HG03442 (cell line): ENCODE measurements at regions not wholly inside any gene's neighbourhood (a gene's known extent, or its start where the extent isn't known, plus 50 kb on each side); places are given as distances from the start of the nearest gene placed in this dataset.

ENCODE experiments used
- ATAC-seq: cut with Tn5 transposase; IDR thresholded peaks from one replicate; pipeline ENCODE4 v1.9.1; 2021; ENCODE audit warnings: mild to moderate bottlenecking, moderate library complexity; ENCODE audit not compliant: unreplicated experiment

DNA sequence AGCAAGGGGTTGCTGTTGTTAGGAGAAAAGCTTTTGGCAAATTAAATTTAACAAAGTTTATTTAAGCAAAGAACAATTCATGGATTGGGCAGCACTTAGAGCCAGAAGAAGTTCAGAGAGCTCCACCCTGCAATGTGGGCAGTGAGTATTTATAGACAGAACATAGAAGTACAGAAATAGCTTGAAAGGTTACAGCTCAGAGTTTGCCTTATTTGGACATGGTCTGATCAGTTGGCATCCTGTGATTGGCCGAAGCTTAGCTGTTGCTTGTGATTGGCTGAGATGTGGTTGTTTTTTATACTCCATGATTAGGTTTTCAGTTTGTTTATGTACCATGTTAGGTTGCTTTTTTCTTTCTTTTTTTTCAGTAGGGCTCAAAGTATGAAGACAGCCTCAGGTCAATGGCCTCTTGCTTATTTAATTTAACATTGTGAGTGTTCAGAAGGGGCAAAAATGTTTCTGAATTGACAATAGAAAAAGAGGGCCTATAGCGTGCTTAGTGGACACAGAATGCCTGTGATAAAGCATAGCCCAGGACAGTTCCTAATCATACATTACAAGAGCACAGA is 293.8 kb downstream of the IGSF11 start:
- ATAC-seq, result no peak

DNA sequence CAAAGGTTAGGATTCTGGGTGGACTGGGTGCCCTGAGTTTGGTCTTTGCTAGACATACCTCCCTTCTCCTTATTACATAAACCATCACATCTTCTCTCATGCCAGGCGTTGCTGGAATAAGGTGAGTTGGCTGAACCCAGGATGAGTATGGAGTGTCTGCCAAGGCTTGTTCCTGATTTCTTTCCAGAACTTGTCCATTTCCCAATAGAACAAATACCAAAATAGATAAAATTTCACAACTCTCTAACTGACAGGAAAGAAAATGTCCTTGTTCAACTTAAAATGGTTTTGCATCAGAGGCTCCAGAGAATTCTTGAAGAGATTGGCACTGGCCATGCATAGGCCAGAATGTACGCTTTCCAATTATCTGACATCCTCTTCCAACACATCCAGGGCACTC is 291.9 kb downstream of the IGSF11 start:
- no peak for ATAC-seq

DNA sequence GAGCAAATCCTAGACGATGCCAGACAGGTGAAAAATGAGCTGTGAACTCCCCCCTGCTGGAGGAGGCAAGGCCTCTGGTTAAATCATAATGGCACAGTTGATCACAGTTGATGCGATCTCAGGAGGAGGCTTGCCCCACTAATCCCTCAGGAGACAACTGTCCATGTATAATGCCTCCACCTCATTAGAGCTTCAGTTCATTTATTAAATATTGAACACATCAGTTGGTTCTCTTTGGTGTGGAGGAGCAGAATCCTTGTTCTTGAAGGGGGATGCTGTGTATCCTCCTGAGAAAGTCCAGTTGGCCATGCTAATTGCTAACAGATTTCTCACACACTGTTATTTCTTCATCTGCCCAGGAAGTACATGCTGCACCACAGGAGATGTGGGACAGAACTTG is 290.5 kb downstream of the IGSF11 start:
- no peak for ATAC-seq

DNA sequence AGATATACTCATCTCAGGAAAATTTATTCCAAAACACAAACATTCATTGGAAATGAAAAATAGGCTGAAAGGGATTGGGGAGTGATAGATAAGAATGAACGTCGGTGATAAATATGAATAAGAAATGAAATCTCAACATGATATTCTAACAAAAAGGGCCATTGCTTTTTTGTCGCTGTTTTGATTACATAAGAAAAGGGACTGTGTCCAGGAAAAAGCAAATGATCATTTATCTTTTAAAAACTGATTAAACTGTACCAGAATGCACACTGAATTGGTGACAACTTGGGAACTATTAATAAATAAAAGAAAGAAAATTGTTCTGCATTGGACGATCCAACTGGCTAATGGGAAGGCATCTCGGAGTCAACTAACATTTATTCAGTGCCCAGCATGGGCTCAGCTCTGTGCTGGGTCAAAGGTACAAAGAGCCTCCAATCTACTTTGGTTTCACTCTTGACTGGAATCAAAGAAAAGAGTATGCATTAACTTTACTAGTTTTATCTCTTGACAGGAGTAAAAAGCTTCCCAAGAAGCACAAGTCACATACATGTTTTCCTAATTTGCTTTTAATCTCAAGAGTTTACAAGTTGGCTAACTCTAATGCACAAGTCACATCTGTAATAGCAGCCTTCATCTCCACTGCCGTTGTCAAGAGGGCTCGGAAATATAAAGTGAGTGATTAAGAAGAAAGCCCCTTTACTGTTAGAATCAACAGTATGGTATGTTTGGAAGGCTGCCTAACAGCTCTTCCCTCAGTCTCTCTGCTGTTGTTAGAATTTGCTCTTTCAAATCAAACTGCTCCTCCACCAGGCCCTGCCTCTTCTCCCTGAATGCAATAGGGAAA is 280.0 kb downstream of the IGSF11 start:
- ATAC-seq, result no peak

DNA sequence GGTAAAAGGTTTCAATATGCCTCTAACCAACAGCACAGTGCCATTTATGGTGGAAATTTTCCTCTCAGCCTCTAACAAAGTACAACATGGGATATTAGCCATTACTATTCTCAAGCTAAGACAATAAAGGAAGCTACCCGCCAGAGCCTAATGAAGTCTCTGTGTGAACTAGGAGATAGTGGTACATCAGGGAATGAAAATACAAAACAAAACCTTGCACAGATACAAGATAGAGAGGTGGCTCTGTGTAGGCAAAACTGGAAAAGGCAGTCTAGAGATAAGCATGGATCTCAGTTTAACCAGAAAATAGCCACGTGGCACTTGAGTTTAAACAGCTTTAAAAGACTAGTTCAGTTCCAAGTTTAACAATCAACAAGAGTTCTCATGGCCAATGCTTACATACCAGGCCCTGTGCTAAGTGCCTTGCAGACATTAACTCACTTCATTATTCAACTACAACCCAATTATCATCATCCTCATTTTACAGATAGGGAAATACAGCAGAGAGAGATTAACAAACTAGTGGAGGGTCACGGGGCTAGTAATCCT is 279.3 kb downstream of the IGSF11 start:
- ATAC-seq, result no peak

DNA sequence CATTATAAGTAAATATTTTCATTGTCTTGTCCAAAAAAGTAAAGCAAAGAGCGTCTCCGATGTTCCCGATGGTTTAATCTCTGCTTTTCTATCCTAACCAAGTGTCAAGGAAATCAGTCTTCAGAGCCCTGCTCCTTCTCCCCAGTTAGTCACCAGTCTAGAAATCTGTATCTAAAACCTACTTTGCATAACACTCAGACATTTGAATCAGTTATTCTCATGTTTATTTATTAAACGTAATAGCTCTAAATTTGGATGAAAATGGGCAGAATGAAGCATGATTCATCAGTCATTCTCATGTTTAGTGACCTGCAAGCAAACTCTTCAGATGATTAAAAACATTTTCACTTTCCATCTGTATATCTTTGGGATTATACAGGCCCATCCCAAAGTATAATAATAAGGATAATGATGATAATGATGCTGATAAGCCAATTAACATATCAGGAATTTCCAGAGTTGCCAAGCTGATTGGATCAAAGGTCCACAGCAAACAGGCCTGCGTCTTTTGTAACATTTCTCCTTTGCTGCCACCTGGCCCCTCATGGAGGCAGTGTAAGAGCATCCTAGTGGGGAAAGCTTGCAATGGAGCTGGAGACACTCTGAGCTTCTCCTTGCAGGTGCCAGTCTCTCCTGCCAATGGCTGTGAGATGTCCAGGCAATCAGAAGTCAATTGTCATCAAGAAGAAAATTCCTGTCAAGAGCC is 273.9 kb downstream of the IGSF11 start:
- ATAC-seq, result no peak

DNA sequence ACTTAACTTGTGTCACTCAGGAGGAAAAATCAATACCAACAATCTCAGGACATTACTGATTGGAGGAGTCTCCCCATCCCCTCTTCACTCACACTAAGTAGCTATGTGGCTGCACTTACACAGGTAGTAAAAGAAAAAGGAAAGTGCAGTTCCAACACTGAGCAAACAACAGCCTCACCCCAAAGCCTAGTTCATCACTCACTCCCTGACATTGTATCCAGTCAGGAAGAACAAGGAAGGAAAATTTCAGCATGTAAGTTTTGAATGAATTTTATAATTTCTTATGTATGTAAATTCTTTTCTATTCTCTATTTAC is 273.4 kb downstream of the IGSF11 start:
- ATAC-seq, result no peak

DNA sequence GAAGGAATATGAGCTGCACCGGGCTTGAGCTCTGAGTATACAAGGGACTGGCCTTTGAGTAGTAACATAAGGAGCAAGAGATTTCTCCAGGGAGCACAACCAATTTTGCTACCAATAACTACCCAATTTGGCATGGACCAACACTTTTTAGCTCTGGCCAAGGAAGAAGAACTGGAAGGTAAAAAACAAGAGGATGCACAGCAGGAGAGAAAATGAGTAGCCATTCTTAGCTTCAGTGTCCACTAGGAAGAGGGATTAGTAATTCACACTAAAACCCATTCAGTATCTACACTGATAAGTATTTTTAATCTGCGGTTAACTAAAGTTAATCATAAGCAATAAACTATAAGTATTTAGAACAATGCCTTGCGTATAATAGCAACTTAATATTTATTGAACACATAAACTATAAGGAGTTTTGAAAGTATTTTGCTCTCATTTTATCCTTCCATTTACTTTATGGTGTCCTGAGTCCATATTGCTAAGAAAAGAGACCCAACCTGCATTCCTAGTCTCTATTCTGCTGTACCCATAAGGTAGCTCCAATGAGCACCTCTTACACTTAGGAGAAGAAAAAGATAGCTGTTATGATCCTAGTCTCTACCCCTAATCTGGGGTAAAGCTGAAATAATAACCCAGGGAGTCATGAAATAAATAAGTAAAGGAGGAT is 268.9 kb downstream of the IGSF11 start:
- ATAC-seq, result no peak

DNA sequence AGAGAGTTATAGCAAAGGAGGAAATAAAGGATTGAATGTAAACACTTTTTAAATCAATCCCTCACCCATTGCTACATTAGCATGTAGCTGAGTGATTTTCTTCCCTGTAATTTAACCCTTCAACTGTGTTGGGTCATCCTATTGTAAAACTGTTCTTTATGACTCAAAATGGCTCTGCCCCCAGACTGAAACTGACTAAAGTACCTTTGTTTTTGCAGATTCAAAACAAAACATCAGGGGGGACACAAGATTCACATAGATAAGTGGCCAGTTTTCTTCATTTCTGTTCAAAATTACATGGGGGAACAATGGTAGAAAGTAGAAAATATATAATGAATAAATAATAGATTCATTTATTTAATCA is 268.4 kb downstream of the IGSF11 start:
- peak; percentile 62 for ATAC-seq

DNA sequence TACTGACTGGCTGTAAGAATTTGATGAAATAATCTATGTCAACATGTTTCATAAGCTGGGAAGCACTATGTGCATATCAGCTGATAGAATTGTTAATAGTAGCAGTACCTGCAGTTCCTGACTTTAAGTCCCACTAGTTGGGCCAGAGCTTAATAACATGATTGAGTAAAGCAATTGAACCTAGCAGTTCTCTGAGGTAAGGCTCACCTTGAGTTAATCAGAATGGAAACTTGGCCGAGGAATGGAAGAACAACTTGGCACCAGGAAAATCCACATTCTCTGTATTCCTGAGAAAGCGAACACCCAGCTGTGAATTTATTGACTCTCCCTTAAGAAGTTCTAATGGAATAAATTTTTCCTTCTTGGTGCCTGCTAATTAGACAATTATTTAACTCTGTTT is 262.6 kb downstream of the IGSF11 start:
- no peak for ATAC-seq

DNA sequence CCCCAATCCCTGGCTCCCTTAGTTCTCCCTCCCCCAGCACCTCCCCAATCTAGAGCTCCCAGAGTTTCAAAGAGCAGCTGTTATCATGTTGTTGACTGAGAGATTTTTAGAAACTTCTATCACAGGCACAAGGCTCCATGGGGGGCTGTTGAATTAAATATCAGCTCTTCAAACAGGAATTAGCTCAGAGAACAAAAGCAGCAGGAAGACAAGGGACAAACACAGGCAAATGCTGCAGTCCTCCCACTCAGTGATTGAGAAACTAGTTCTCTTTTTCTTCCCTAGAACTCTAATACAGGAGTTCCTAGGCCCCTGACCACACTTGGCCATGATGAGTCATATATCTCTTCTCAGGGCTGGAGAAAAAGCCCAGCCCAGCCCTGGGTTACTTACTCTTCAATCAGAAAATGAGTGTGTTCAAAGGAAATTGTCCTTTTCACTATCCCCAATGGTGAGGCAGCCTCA is 262.1 kb downstream of the IGSF11 start:
- ATAC-seq, result peak; percentile 99

DNA sequence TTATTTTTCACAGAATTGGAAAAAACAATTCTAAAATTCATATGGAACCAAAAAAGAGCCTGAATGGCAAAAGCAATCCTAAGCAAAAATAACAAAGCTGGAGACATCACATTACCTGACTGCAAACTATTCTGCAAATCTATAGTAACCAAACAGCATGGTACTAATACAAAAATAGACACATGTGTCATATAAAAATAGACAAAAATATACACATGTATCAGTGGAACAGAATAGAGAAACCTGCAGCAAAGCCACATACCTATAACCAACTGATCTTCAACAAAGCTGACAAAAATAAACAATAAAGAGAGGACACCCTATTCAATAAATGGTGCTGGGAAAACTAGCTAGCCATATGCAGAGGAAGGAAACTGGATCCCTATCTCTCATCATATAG is 259.6 kb downstream of the IGSF11 start:
- no peak for ATAC-seq

DNA sequence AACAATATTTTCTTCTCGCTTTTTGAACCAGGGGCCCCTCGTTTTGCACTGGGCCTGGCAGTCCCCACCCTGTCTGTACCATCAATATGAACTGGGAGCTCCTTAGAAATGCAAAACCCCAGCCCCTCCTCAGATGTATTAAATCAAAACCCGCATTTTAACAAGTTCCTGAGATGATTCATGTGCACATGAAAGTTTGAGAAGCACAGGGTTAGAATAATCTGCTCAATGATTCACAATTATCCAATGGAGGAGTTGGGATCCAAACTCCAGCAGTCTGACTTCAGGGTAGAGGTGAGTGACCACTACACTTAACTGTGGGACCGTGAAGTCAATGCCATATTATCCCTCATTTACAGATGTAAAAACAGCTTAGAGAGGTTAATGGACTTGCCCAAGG is 256.4 kb downstream of the IGSF11 start:
- ATAC-seq, result no peak

DNA sequence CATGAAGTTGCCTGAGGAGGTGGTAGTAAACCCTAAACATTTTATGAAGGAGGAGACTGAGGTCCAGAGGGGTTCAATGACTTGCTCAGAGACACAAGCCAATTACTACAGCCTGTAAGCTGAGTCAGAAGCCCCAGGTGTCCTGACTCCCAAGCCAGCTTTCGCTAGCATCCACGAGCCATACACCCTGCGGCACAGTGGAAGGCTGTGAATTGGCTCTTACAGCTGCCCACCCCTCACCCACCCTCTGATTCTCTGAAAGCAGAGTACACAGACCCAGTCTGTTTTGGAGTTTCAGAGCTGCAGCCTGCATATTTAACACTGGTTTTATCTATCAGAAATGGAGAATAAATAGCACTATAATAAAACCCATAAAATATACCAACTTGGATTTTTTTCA is 253.4 kb downstream of the IGSF11 start:
- no peak for ATAC-seq

DNA sequence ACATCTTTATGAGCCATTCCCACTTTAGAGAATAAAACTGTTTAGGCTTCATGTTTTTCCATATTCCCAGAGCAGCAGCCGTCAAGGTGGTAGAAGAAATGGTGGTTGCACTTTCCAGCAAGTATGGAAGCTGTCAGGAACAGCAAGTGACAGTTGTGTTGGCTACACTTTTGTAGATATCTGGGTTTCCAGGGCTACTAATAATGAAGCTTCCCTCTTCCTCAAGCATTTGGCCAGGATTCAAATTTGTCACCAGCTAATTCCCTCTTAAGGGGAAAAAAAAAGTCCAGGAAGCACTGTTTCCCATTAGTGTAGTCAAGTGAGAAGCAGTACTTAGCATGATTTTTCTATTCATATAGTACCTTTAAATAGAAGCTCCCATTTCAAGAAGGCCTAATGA is 252.8 kb downstream of the IGSF11 start:
- ATAC-seq, result no peak

DNA sequence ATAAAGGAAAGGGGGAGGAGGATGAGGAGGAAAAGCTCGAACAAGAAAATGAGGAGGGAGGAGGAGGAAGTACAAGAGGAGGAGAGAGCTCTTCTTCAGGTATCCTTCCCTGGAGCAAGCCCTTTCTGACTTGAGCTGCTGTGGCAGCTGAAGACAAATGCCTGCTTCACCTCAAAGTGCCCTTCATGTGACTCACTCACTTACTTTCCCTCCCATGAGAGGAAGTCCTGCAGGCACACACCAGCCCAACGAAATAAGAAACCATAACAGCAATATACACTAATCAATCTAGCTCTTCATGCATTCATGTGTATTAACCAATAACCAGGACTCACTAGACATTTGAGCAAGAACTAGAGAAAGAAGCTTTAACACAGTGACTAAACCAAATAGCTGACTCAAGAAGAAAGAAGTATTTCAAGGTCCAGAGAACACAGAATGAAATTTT is 251.9 kb downstream of the IGSF11 start:
- ATAC-seq, result peak; percentile 95

DNA sequence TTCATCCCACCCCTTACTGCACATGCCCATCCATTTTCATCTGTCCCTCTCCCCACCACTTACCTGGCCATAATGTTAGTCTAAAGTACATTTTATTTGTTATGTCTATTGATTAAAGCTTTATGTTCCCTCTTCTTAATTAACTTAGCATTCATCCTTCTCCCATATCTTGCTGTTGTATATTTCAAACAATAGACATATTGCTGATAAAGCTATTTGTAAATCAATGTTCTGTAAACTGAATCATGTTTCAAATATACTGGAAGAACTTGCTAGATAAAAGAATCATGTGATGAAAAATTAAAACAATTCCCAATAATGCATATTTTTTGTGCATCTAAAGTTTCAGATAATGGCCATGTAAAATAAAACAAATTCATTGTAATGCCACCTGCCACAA is 249.2 kb downstream of the IGSF11 start:
- ATAC-seq, result no peak

DNA sequence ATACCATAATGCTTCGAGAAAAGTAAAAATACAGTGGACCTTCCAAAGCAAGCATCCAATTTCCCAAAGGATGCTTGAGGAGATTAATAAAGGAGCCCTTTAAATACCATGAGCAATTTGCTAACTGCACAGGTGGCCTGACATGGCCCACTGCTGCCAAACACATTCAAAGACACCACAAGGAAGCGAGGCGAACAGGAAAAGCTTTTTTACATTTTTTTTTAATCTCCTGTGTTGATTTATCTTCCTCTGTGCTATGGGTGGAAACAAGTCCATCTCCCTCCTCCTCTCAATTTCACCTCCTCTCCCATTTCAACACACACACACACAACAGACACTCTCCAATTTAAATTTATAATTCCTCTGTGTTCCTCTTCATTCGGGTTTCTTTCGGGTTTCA is 243.4 kb downstream of the IGSF11 start:
- no peak for ATAC-seq

DNA sequence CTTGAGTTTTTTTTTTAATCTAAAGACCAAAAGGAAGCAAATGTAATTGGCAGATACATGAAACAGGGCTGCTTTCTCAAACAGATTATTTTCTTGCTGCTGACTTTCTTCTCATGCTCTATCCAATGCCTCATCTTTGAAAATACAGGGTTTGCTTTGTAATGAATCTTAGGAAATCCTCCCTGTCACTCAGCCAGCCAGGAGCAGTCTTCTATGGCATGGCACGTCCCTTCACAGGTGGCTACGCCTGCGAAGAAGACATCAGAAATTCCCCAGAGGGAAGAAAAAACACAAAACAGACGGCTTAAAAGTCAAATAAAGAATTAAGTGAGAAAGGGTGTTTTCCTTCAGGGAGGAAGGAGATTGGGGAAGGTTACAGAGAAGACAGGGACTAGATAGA is 242.5 kb downstream of the IGSF11 start:
- peak; percentile 30 for ATAC-seq

DNA sequence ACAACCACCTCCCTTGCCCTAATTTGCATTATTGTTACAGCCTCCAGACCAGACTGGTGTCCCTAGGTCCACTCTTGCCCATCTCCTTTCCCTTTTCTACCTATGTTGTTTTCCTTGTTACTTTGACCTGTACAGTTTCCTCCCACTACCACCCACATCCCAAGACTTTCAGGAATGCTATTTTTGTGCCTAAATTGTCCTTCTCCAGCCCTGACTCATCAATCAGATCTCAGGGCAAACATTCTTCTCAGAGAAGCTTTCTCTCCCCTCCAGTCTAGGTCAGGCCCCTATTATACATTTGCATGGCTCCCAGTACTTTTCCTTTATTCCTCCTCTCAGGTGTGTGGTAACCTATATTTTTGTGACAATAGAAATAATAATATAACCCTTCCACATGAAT is 241.5 kb downstream of the IGSF11 start:
- ATAC-seq, result no peak

DNA sequence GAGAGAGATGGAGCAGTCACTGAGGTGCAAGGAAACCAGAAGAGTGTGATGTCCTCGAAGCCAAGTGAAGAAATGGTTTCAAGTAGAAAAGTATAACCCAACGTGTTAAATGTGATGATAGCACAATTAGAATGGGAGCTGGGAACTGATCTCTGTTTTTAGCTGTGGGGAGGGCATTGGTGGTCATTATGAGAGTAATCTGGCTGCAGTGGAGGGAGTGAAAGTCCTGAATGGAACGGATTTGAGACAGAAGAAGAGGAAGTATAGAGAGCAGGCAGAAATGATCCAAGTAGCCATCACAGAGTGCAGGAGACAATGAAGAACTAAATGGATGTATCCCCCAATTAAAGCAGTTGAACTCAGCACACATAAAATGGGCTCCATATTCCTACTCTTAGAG is 235.3 kb downstream of the IGSF11 start:
- no peak for ATAC-seq
